Aorta (tissue), 5 donors: ENCODE measurements at regions not wholly inside any gene's neighbourhood (a gene's known extent, or its start where the extent isn't known, plus 50 kb on each side); places are given as distances from the start of the nearest gene placed in this dataset.

Experiments
- ATAC-seq: fragments of 200-7000 bp; cut with Tn5 transposase; one replicate; pipeline ENCODE4 v1.9.1; 2022; ENCODE audit warnings: moderate library complexity; ENCODE audit not compliant: low FRiP score
- DNase-seq, 2 donors: peaks; one replicate each; pipeline ENCODE4 v3.0.0-alpha.2; 2020
- H3K27ac ChIP-seq, 2 donors: one replicate each; pipeline ENCODE4 v1.5.1; 2013; ENCODE audit warnings: low read length in 2 of 2, mild to moderate bottlenecking in 2 of 2, moderate library complexity in 2 of 2, control low read depth in 1 of 2, inconsistent platforms in 1 of 2, low read depth in 1 of 2
- H3K27me3 ChIP-seq, 2 donors: one replicate each; pipeline ENCODE4 v1.6.1; 2013; ENCODE audit warnings: control low read depth in 1 of 2, low read length in 1 of 2, mild to moderate bottlenecking in 1 of 2, moderate library complexity in 1 of 2; ENCODE audit not compliant: insufficient read depth in 2 of 2, control insufficient read depth in 1 of 2
- H3K36me3 ChIP-seq, 2 donors: one replicate each; pipeline ENCODE4 v1.6.1; 2013; ENCODE audit warnings: control low read depth in 1 of 2, low read length in 1 of 2, mild to moderate bottlenecking in 1 of 2; ENCODE audit not compliant: insufficient read depth in 2 of 2, control insufficient read depth in 1 of 2
- H3K4me1 ChIP-seq, 2 donors: one replicate each; pipeline ENCODE4 v1.6.1; 2013; ENCODE audit warnings: low read length in 2 of 2, control low read depth in 1 of 2, mild to moderate bottlenecking in 1 of 2, moderate library complexity in 1 of 2; ENCODE audit not compliant: insufficient read depth in 2 of 2, control insufficient read depth in 1 of 2
- H3K4me3 ChIP-seq, 2 donors: one replicate each; pipeline ENCODE4 v1.5.1; 2013; ENCODE audit warnings: low read length in 2 of 2, control low read depth in 1 of 2, mild to moderate bottlenecking in 1 of 2
- H3K9me3 ChIP-seq: one replicate; pipeline ENCODE4 v1.6.1; 2013; ENCODE audit warnings: mild to moderate bottlenecking, low read length; ENCODE audit not compliant: control insufficient read depth
- WGBS, 2 donors: extraction: QIAGEN DNeasy Blood & Tissue Kit; methylation state at CpG; one replicate each; pipeline ENCODE4 v1.1.7; 2013; 5-methylcytosine and 5-hydroxymethylcytosine counted together
- intact Hi-C, 2 donors: fragments of 100-400 bp; cut with DNase I; formaldehyde crosslinking; loops; one replicate each; pipeline versions ENCODE4 v1.14.2 to v1.15.0; 2022
- donor health status: healthy with polysubstance abuse.
- donor health status: Bipolar disorder and iron deficiency.
- donor health status: DM: no; HTN: no; CAD: no.
- donor health status: DM: no; HTN: no; CAD: no.
- donor health status: DM: yes; HTN: yes; CAD: no.

GRCh38 chr3:178439504-178439903 lies 96.7 kb upstream of the KCNMB2 start:
- DNase-seq = no peak
- Histone ChIP-seq H3K27me3 (no peaks in the 10 kb centered on the region), H3K4me3 (no peak overlapping the region), H3K27ac (no peak overlapping the region), H3K4me1 (no peaks in the 10 kb centered on the region), H3K9me3 (no peaks in the 10 kb centered on the region), H3K36me3 (no peaks in the 10 kb centered on the region)
- 76 to 84% methylated on average over 2 of the region's 2 CpGs for WGBS, 2 donors
- ATAC-seq = no peak
- intact Hi-C loops = loop anchor here in 1 of 2 donors (2.0 to 5.0 kb wide), 2 partner anchors 508 to 527 kb away; no protein-coding TSS in a partner anchor

DNA sequence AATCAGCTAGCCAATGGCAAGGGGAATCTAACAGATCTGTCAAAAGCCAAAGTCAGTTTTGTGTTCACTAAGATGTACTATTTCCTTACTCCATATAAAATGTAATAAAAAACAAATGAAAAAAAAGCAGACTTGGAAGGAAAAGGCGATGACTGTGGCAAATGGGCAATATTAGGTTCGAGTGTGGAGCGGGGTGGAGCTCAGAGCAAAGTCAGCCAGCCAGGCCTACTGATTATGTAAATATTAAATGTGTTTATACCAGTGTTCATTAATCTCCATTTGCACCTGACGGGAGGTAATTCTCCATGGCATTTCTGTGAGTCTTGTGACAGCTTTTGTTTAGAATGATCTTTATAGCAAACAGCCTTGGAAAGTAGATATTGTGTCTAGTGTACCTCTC lies 96.2 kb upstream of the KCNMB2 start:
- no peak for ATAC-seq

DNA sequence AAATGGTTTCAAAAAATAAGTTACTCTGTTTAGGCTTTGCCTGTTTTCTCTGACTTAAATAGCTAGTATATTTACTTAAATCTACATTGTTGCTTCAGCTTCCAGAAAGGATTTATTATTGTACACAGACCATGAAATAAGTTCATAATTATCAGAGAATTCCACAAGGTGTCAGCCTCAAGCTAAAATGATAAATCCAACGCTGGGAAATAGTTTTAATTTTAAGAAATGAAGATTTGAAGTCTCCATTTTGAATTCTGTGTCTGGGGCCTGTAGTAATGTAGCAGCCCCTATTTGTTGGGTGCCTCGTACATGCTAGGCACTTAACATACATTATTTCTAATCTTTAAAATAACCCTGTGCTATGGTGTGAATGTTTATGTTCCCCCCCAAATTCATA lies 92.6 kb upstream of the KCNMB2 start:
- Histone ChIP-seq H3K4me1 (no peaks in the 10 kb centered on the region), H3K9me3 (no peaks in the 10 kb centered on the region), H3K36me3 (no peaks in the 10 kb centered on the region), H3K4me3 (no peak overlapping the region), H3K27me3 (no peaks in the 10 kb centered on the region), H3K27ac (no peak overlapping the region)
- intact Hi-C loops = no loop called here
- DNase-seq (no peak), ATAC-seq (no peak)
- WGBS, 2 donors = 66 to 73% methylated on average over 2 of the region's 2 CpGs

More for the DNA sequence above, 96.2 kb upstream of the KCNMB2 start:
- Histone ChIP-seq H3K9me3 (no peaks in the 10 kb centered on the region), H3K4me3 (no peak overlapping the region), H3K36me3 (no peaks in the 10 kb centered on the region), H3K4me1 (no peaks in the 10 kb centered on the region), H3K27ac (no peak overlapping the region), H3K27me3 (no peaks in the 10 kb centered on the region)
- 90 to 92% methylated on average over 4 of the region's 4 CpGs for WGBS, 2 donors
- intact Hi-C loops = no loop called here
- DNase-seq = no peak

DNA sequence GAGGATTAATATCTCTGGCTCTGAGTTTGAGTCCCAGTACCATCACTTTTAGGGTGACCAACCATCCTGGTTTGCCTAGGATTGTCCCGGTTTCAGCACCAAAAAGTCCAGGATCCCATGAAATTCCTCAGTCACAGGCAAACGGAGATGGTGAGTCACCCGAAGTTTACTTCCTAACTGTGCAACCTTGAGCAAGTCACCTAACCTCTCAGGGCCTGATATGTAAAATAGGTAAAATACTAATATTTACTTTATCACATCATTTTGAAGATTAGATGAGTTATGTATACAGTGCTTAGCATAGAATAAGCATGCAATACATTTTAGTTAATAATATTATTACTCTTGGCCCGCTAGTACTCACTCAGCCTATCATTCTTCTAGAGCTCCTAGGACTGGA lies 91.1 kb upstream of the KCNMB2 start:
- ATAC-seq (no peak), DNase-seq (no peak)
- 84 to 87% methylated on average over 4 of the region's 4 CpGs for WGBS, 2 donors
- no peak overlapping the region for H3K4me3 ChIP-seq
- no peaks in the 10 kb centered on the region for H3K4me1 ChIP-seq
- H3K36me3 ChIP-seq = no peaks in the 10 kb centered on the region
- no peaks in the 10 kb centered on the region for H3K9me3 ChIP-seq
- no peaks in the 10 kb centered on the region for H3K27me3 ChIP-seq
- intact Hi-C loops = no loop called here
- H3K27ac ChIP-seq = no peak overlapping the region

DNA sequence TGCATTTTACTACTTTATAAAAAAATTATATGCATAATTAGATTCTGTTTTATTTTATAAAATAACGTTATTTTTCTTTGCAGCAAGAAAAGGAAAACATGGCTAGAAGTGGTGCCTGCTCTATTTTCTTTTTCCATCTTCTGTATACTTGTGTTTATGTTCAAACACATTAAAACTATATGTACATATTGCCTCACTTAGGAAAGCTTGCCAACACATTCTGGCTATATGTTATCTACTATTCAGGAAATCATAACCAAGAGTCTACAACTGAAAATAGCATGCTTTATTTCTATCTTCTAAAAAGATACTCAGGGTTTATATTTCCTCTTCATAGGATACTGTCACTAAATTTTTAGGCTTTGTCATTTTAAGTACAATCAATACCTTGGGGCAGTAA lies 90.2 kb upstream of the KCNMB2 start:
- no peaks in the 10 kb centered on the region for H3K27me3 ChIP-seq
- 51 to 67% methylated on average over 1 of the region's 1 CpG for WGBS, 2 donors
- H3K4me3 ChIP-seq = no peak overlapping the region
- no peaks in the 10 kb centered on the region for H3K9me3 ChIP-seq
- no peaks in the 10 kb centered on the region for H3K36me3 ChIP-seq
- no peak overlapping the region for H3K27ac ChIP-seq
- ATAC-seq (no peak), DNase-seq (no peak)
- intact Hi-C loops = no loop called here
- no peaks in the 10 kb centered on the region for H3K4me1 ChIP-seq

DNA sequence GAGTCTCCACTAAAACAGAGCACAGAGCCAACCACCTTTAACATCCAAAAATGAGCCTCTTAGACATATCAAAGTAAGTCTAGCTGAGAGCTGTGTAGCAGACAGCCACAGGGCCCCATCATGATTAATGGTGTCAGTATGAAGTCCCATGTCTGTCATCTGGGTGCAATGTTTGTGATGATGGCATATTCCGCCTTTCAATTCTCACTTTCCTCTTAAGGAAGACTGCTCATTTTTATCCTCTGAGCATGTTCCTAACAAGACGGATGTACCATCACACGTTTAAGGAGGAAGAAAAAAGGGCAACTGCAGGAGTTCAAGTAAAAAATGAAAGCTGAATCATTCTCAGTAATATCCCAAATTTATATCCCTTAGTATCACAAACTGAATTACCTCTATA lies 85.8 kb upstream of the KCNMB2 start:
- intact Hi-C loops = no loop called here
- Histone ChIP-seq H3K27me3 (no peaks in the 10 kb centered on the region), H3K9me3 (no peaks in the 10 kb centered on the region), H3K4me1 (peaks cover 2 to 3% of the 10 kb centered on the region in 2 donors), H3K27ac (no peak overlapping the region), H3K4me3 (no peak overlapping the region), H3K36me3 (no peaks in the 10 kb centered on the region)
- WGBS, 2 donors = 77 to 91% methylated on average over 3 of the region's 3 CpGs
- DNase-seq (no peak), ATAC-seq (no peak)

- Histone ChIP-seq H3K9me3 (no peaks in the 10 kb centered on the region), H3K4me3 (no peak overlapping the region), H3K27ac (no peak overlapping the region), H3K27me3 (no peaks in the 10 kb centered on the region), H3K36me3 (no peaks in the 10 kb centered on the region), H3K4me1 (peaks cover 2 to 3% of the 10 kb centered on the region in 2 donors)
- ATAC-seq = no peak
- intact Hi-C loops = no loop called here
- DNase-seq = no peak
Measured at GRCh38 chr3:178451799-178452198, 84.4 kb upstream of the KCNMB2 start.

- intact Hi-C loops = no loop called here
- 6% methylated on average over 4 of the region's 4 CpGs for WGBS, 2 donors
- H3K4me3 ChIP-seq = no peak overlapping the region
- peaks cover 2 to 3% of the 10 kb centered on the region in 2 donors for H3K4me1 ChIP-seq
- H3K9me3 ChIP-seq = no peaks in the 10 kb centered on the region
- DNase-seq (peak in 1 of 2 donors; percentile 68), ATAC-seq (peak; percentile 81)
- no peaks in the 10 kb centered on the region for H3K27me3 ChIP-seq
- H3K36me3 ChIP-seq = no peaks in the 10 kb centered on the region
- no peak overlapping the region for H3K27ac ChIP-seq
Measured at GRCh38 chr3:178454726-178455125, 81.5 kb upstream of the KCNMB2 start.

- no peaks in the 10 kb centered on the region for H3K36me3 ChIP-seq
- intact Hi-C loops = no loop called here
- DNase-seq = no peak
- H3K27me3 ChIP-seq = no peaks in the 10 kb centered on the region
- 6 to 8% methylated on average over 1 of the region's 1 CpG for WGBS, 2 donors
- H3K9me3 ChIP-seq = no peaks in the 10 kb centered on the region
- no peak overlapping the region for H3K4me3 ChIP-seq
- peaks cover 2 to 3% of the 10 kb centered on the region in 2 donors for H3K4me1 ChIP-seq
- no peak overlapping the region for H3K27ac ChIP-seq
- ATAC-seq = no peak
Measured at GRCh38 chr3:178455226-178455625, 81.0 kb upstream of the KCNMB2 start.
